HEK293 (cell line): ENCODE measurements at regions not wholly inside any gene's neighbourhood (a gene's known extent, or its start where the extent isn't known, plus 50 kb on each side); places are given as distances from the start of the nearest gene placed in this dataset.

ENCODE experiments used
- CTCF ChIP-seq: fragments of 450-650 bp; formaldehyde crosslinking; IDR thresholded peaks from 2 replicates; pipeline ENCODE4 v1.5.1; 2016; ENCODE audit warnings: missing biosample characterization, missing genetic modification characterization
- GLIS1 ChIP-seq: fragments of 450-650 bp; formaldehyde crosslinking; IDR thresholded peaks from 2 replicates; pipeline ENCODE4 v1.5.1; 2016; ENCODE audit warnings: missing biosample characterization, missing genetic modification characterization
- ZBTB11 ChIP-seq: fragments of 450-650 bp; formaldehyde crosslinking; conservative IDR thresholded peaks from 2 replicates; pipeline ENCODE4 v1.5.1; 2016; ENCODE audit warnings: low read depth, missing biosample characterization, missing genetic modification characterization
- ZNF221 ChIP-seq: fragments of 450-650 bp; formaldehyde crosslinking; IDR thresholded peaks from 2 replicates; pipeline ENCODE4 v1.5.1; 2017; ENCODE audit warnings: missing biosample characterization, missing genetic modification characterization, borderline replicate concordance
- ZNF302 ChIP-seq: fragments of 450-650 bp; formaldehyde crosslinking; IDR thresholded peaks from 2 replicates; pipeline ENCODE4 v1.5.1; 2016; ENCODE audit warnings: missing biosample characterization, missing genetic modification characterization, low read depth
- ZNF830 ChIP-seq: fragments of 450-650 bp; IDR thresholded peaks from 2 replicates; pipeline ENCODE4 v1.5.0; 2018; ENCODE audit warnings: missing biosample characterization, missing genetic modification characterization, low read depth, mild to moderate bottlenecking, moderate library complexity

GRCh38 chr12:123055281-123055766 lies 74.8 kb downstream of the ARL6IP4 start:
- TF ChIP-seq ZNF830 (tag by site-specific recombination) (no peak), CTCF (tag by site-specific recombination) (no peak), ZNF302 (tag by site-specific recombination) (no peak), ZBTB11 (tag by site-specific recombination) (no peak), ZNF221 (tag by site-specific recombination) (no peak), GLIS1 (tag by site-specific recombination) (no peak)
